ENCODE measurements at regions not wholly inside any gene's neighbourhood (a gene's known extent, or its start where the extent isn't known, plus 50 kb on each side); places are given as distances from the start of the nearest gene placed in this dataset.

- POLR2A ChIA-PET: interaction anchor here (1.0 kb wide), 1 partner anchor 15 kb away, joined by 3 read pairs; no protein-coding TSS in a partner anchor
- in situ Hi-C loops (cut with MboI): no loop called here
- Histone ChIP-seq H3K36me3 (ENCODE audit: control insufficient read depth, insufficient read depth, low read length) (no peaks in the 10 kb centered on the region), H3K9me1 (ENCODE audit: control insufficient read depth, insufficient read depth, low read length) (no peaks in the 10 kb centered on the region), H3K4me1 (replicated peaks in 1 of 2; ENCODE audit: control insufficient read depth in 2 of 2, insufficient read depth in 2 of 2, low read length in 2 of 2) (no peaks in the 10 kb centered on the region), H3K9me3 (replicated peaks; ENCODE audit: control insufficient read depth, insufficient read depth, low read depth, low read length) (no peaks in the 10 kb centered on the region), H3K27ac (ENCODE audit: extremely low read depth, low read depth, low read length) (no peak overlapping the region), H3K27me3 (ENCODE audit: control insufficient read depth in 2 of 2, insufficient read depth in 2 of 2, low read length in 2 of 2) (no peaks in the 10 kb centered on the region), H3K9ac (ENCODE audit: insufficient read depth in 1 of 2, low read depth in 2 of 2, low read length in 2 of 2) (no peak overlapping the region), H4K20me1 (replicated peaks; ENCODE audit: control insufficient read depth, insufficient read depth, low read length) (no peaks in the 10 kb centered on the region), H3K79me2 (ENCODE audit: control insufficient read depth, insufficient read depth, low read length) (no peaks in the 10 kb centered on the region), H2AFZ (ENCODE audit: low read depth, low read length) (no peak overlapping the region), H3K4me2 (ENCODE audit: insufficient read depth, low read length) (no peak overlapping the region), H3K4me3 (no peak overlapping the region)
- DNase-seq (ENCODE audit: extremely low read depth in 1 of 4, low spot score in 3 of 4) (no peak), FAIRE-seq (no peak), ATAC-seq (no peak)
- BruUV-seq (replicated peaks): no TSS peak
- TF ChIP-seq ETS2 (tag; IDR thresholded peaks at IDR 0.05; ENCODE audit: borderline replicate concordance, poor library complexity, severe bottlenecking) (no peak), ZNF274 (IDR thresholded peaks at IDR 0.05; ENCODE audit: borderline replicate concordance, low read depth, low read length) (no peak), SP2 (IDR thresholded peaks at IDR 0.05; ENCODE audit: extremely low read depth, low read depth, low read length, poor library complexity, severe bottlenecking) (no peak), SNIP1 (IDR thresholded peaks at IDR 0.05; ENCODE audit: low read depth) (no peak), SOX6 (IDR thresholded peaks at IDR 0.05) (no peak), ZNF583 (CRISPR knock-in tag; IDR thresholded peaks at IDR 0.05) (no peak), CBX2 (IDR thresholded peaks at IDR 0.05; ENCODE audit: insufficient read depth, low read length, poor library complexity, severe bottlenecking) (no peak), TRIM24 (IDR thresholded peaks at IDR 0.05) (no peak), MAFK (IDR thresholded peaks at IDR 0.05; ENCODE audit: low read length) (no peak), E2F3 (CRISPR knock-in tag; IDR thresholded peaks at IDR 0.05) (no peak), ARHGAP35 (IDR thresholded peaks at IDR 0.05; ENCODE audit: partially characterized antibody) (no peak), IFI16 (CRISPR knock-in tag; IDR thresholded peaks at IDR 0.05) (no peak), ZNF311 (CRISPR knock-in tag; IDR thresholded peaks at IDR 0.05) (no peak), NBN (IDR thresholded peaks at IDR 0.05; ENCODE audit: low read depth) (no peak), ZNF766 (CRISPR knock-in tag; conservative IDR thresholded peaks at IDR 0.05) (no peak), CBFA2T3 (IDR thresholded peaks at IDR 0.05) (no peak), POLR2B (IDR thresholded peaks at IDR 0.05; ENCODE audit: low read depth, partially characterized antibody) (no peak), TCF7L2 (IDR thresholded peaks at IDR 0.05; ENCODE audit: low read depth, low read length) (no peak), ZNF507 (tag; conservative IDR thresholded peaks at IDR 0.05) (no peak)
- intact Hi-C loops (cut with micrococcal nuclease): no loop called here
- CTCF ChIA-PET (ENCODE audit: low intra/inter-chr PET ratio): no interaction called here
Observed at GRCh38 chr6:164291224-164291623, 876.7 kb downstream of the QKI start.

Measured in K562 (cell line).